Erythroblast (primary cell): ENCODE measurements at regions not wholly inside any gene's neighbourhood (a gene's known extent, or its start where the extent isn't known, plus 50 kb on each side); places are given as distances from the start of the nearest gene placed in this dataset.

ENCODE experiments used
- GATA1 ChIP-seq: IDR thresholded peaks from 2 replicates; pipeline ENCODE4 v1.6.1; 2011; ENCODE audit warnings: low read depth, mild to moderate bottlenecking, control low read depth, low read length, moderate library complexity
- POLR2A ChIP-seq: IDR thresholded peaks from 2 replicates; pipeline ENCODE4 v1.6.1; 2011; ENCODE audit warnings: mild to moderate bottlenecking, low read length

GRCh38 chr3:170780471-170780870 is 89.5 kb downstream of the RPL22L1 start:
- TF ChIP-seq POLR2A (no peak), GATA1 (no peak)
